Endothelial cell of umbilical vein (primary cell): ENCODE measurements at regions not wholly inside any gene's neighbourhood (a gene's known extent, or its start where the extent isn't known, plus 50 kb on each side); places are given as distances from the start of the nearest gene placed in this dataset.

ENCODE experiments used
- BruUV-seq: library from RNA; stranded (reverse); fragments of 400-500 nt; replicated peaks from 2 replicates; lab custom pipeline; 2021; lab: Mats Ljungman, UMichigan
- CTCF ChIA-PET: fragments of 300-600, 350-600 bp; sonication (Branson Sonifier 250); formaldehyde crosslinking; loops from one replicate; lab custom pipeline; 2021; ENCODE audit warnings: antibody characterized with exemption, inconsistent platforms; lab: Charles Lee
- POLR2A ChIA-PET: fragments of 300-600, 350-600 bp; sonication (Branson Sonifier 250); formaldehyde crosslinking; loops from one replicate; lab custom pipeline; 2021; ENCODE audit warnings: antibody characterized with exemption, inconsistent platforms; lab: Charles Lee
- DNase-seq: peaks from one replicate; pipeline ENCODE4 v3.0.0-alpha.2; 2011; ENCODE audit warnings: low read depth, low spot score
- FAIRE-seq: peaks from 2 replicates; lab custom pipeline; 2011; peaks lifted over from hg19 to GRCh38; lab: Jason Lieb, UNC
- H2AFZ ChIP-seq: 2 replicates; pipeline ENCODE4 v1.6.0; 2012; ENCODE audit warnings: low read depth, low read length, control low read depth, inconsistent platforms
- H3K27ac ChIP-seq: 2 replicates; pipeline ENCODE4 v1.5.1; 2011; ENCODE audit warnings: low read depth, mild to moderate bottlenecking, control low read depth, low read length, moderate library complexity; ENCODE audit not compliant: insufficient read depth
- H3K27me3 ChIP-seq, 2 experiments: 2 replicates each; pipeline versions ENCODE4 v1.6.0 to v1.6.1; 2011; ENCODE audit warnings: low read length in 2 of 2, mixed read lengths in 1 of 2; ENCODE audit not compliant: control insufficient read depth in 2 of 2, insufficient read depth in 2 of 2
- H3K36me3 ChIP-seq, 2 experiments: 2 replicates in 1 of 2; 3 replicates in 1 of 2; pipeline ENCODE4 v1.5.1; 2011; ENCODE audit warnings: low read length in 2 of 2, mild to moderate bottlenecking in 1 of 2, moderate library complexity in 1 of 2; ENCODE audit not compliant: control insufficient read depth in 2 of 2, insufficient read depth in 2 of 2; ENCODE audit errors: extremely low read depth in 1 of 2
- H3K4me1 ChIP-seq: 3 replicates; pipeline ENCODE4 v1.5.1; 2011; ENCODE audit warnings: mild to moderate bottlenecking, low read length; ENCODE audit not compliant: control insufficient read depth, insufficient read depth; ENCODE audit errors: extremely low read depth
- H3K4me2 ChIP-seq: 2 replicates; pipeline ENCODE4 v1.6.1; 2011; ENCODE audit warnings: low read length, control low read depth, mixed read lengths; ENCODE audit not compliant: insufficient read depth
- H3K4me3 ChIP-seq, 3 experiments: fragments of 200-600 bp in 1 of 3; sonication (generic), shearing (Covaris generic) in 1 of 3; replicated peaks in 1 of 3; 2 replicates each; pipeline ENCODE4 v1.5.1; 2011 to 2016; ENCODE audit warnings: control low read depth in 3 of 3, low read length in 3 of 3, mild to moderate bottlenecking in 2 of 3, inconsistent platforms in 1 of 3, low read depth in 1 of 3, moderate library complexity in 1 of 3; ENCODE audit not compliant: insufficient read depth in 1 of 3
- H3K79me2 ChIP-seq: 2 replicates; pipeline ENCODE4 v1.6.0; 2012; ENCODE audit warnings: low read length, inconsistent platforms; ENCODE audit not compliant: control insufficient read depth, insufficient read depth
- H3K9ac ChIP-seq: replicated peaks from 2 replicates; pipeline ENCODE3; 2011; ENCODE audit warnings: low read length, control low read depth; ENCODE audit not compliant: insufficient read depth; ENCODE audit errors: extremely low read depth
- H3K9me1 ChIP-seq: replicated peaks from 3 replicates; pipeline ENCODE4 v1.6.0; 2011; ENCODE audit warnings: mild to moderate bottlenecking, low read length; ENCODE audit not compliant: control insufficient read depth, insufficient read depth; ENCODE audit errors: extremely low read depth
- H3K9me3 ChIP-seq: replicated peaks from 2 replicates; pipeline ENCODE4 v1.5.1; 2012; ENCODE audit warnings: low read length, inconsistent platforms; ENCODE audit not compliant: control insufficient read depth, insufficient read depth
- H4K20me1 ChIP-seq: replicated peaks from 2 replicates; pipeline ENCODE3; 2011; ENCODE audit warnings: mild to moderate bottlenecking, low read length; ENCODE audit not compliant: control insufficient read depth, insufficient read depth; ENCODE audit errors: extremely low read depth
- EZH2 ChIP-seq: IDR thresholded peaks from 2 replicates; pipeline ENCODE4 v1.6.1; 2012; ENCODE audit warnings: borderline replicate concordance, low read depth, mild to moderate bottlenecking, moderate library complexity, low read length, inconsistent platforms; ENCODE audit not compliant: severe bottlenecking
- FOS ChIP-seq: IDR thresholded peaks from 2 replicates; pipeline ENCODE4 v1.6.1; 2011; ENCODE audit warnings: mild to moderate bottlenecking, low read length, moderate library complexity, borderline replicate concordance; ENCODE audit not compliant: insufficient read depth
- GATA2 ChIP-seq: IDR thresholded peaks from 2 replicates; pipeline ENCODE4 v1.7.0; 2011; ENCODE audit warnings: low read depth, mild to moderate bottlenecking, moderate library complexity, mixed read lengths, low read length; ENCODE audit not compliant: insufficient read length, insufficient read depth
- JUN ChIP-seq: IDR thresholded peaks from 2 replicates; pipeline ENCODE4 v1.6.1; 2011; ENCODE audit warnings: borderline replicate concordance, low read depth; ENCODE audit not compliant: insufficient read length, insufficient read depth
- MYC ChIP-seq: IDR thresholded peaks from one replicate; pipeline ENCODE4 v1.6.1; 2011; ENCODE audit warnings: mild to moderate bottlenecking, low read depth, low read length
- POLR2A ChIP-seq: IDR thresholded peaks from 2 replicates; pipeline ENCODE4 v1.6.1; 2012; ENCODE audit warnings: low read depth, mild to moderate bottlenecking, control low read depth, low read length
- POLR2AphosphoS5 ChIP-seq: IDR thresholded peaks from 2 replicates; pipeline ENCODE4 v1.6.1; 2012; ENCODE audit warnings: low read depth, mild to moderate bottlenecking, control low read depth, low read length, moderate library complexity; ENCODE audit not compliant: insufficient read depth
- dilution Hi-C: fragments of 300-500 bp; cut with MboI; formaldehyde crosslinking; loops from one replicate; pipeline ENCODE4 v1.15.0; 2019; ENCODE audit warnings: low sequenced_read_pairs; ENCODE audit not compliant: extremely low pct_ligation_motif_present
- intact Hi-C: fragments of 100-400 bp; cut with micrococcal nuclease; formaldehyde crosslinking; loops from one replicate; pipeline ENCODE4 v1.10.0; 2022
- TF ChIP-seq, protein P1 (sequence below): IDR thresholded peaks from 2 replicates; pipeline ENCODE4 v1.6.1; 2011; ENCODE audit not compliant: insufficient read depth, insufficient read length
- TF ChIP-seq, protein P2 (sequence below), 2 donors: IDR thresholded peaks; 1 replicate in 1 of 2; 2 replicates in 1 of 2; pipeline ENCODE4 v1.5.1; 2011; ENCODE audit warnings: low read length in 2 of 2, mild to moderate bottlenecking in 2 of 2, moderate library complexity in 2 of 2, control low read depth in 1 of 2, inconsistent platforms in 1 of 2, low read depth in 1 of 2; ENCODE audit not compliant: insufficient read depth in 1 of 2; ENCODE audit errors: extremely low read depth in 1 of 2

DNA sequence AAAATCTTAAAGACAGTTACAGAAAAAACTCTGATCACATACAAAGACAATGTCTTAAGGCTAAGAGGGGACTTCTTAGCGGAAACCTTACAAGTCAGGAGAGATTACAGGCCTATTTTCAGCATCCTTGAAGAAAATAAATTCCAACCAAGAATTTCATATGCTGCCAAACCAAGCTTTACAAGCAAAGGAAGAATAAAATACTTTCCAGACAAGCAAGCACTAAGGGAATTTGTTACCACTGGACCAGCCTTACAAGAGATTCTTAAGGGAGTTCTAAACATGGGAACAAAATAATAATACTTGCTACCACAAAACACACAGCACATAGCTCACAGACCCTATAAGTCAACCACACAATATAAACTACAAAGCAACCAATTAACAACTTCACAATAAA is 255.8 kb upstream of the ZFP42 start:
- intact Hi-C loops (no loop called here), dilution Hi-C loops (no loop called here)
- Histone ChIP-seq H3K27me3 (no peaks in the 10 kb centered on the region), H3K79me2 (no peaks in the 10 kb centered on the region), H4K20me1 (no peaks in the 10 kb centered on the region), H3K4me2 (no peak overlapping the region), H3K9me1 (no peaks in the 10 kb centered on the region), H3K36me3 (no peaks in the 10 kb centered on the region), H3K27ac (no peak overlapping the region), H3K9me3 (peaks cover 3% of the 10 kb centered on the region), H3K4me1 (no peaks in the 10 kb centered on the region), H3K4me3 (no peak overlapping the region), H3K9ac (no peak overlapping the region), H2AFZ (no peak overlapping the region)
- ChIA-PET CTCF (no interaction called here), POLR2A (no interaction called here)
- FAIRE-seq = no peak
- TF ChIP-seq GATA2 (no peak), FOS (no peak), POLR2A (no peak), EZH2 (no peak), POLR2AphosphoS5 (no peak), MYC (no peak), JUN (no peak)
- TF ChIP-seq, protein P1, sequence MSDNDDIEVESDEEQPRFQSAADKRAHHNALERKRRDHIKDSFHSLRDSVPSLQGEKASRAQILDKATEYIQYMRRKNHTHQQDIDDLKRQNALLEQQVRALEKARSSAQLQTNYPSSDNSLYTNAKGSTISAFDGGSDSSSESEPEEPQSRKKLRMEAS = no peak
- TF ChIP-seq, protein P2, sequence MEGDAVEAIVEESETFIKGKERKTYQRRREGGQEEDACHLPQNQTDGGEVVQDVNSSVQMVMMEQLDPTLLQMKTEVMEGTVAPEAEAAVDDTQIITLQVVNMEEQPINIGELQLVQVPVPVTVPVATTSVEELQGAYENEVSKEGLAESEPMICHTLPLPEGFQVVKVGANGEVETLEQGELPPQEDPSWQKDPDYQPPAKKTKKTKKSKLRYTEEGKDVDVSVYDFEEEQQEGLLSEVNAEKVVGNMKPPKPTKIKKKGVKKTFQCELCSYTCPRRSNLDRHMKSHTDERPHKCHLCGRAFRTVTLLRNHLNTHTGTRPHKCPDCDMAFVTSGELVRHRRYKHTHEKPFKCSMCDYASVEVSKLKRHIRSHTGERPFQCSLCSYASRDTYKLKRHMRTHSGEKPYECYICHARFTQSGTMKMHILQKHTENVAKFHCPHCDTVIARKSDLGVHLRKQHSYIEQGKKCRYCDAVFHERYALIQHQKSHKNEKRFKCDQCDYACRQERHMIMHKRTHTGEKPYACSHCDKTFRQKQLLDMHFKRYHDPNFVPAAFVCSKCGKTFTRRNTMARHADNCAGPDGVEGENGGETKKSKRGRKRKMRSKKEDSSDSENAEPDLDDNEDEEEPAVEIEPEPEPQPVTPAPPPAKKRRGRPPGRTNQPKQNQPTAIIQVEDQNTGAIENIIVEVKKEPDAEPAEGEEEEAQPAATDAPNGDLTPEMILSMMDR (IDR thresholded peaks at IDR 0.05; ENCODE audit: extremely low read depth in 1 of 2, insufficient read depth in 1 of 2, low read depth in 1 of 2, low read length in 2 of 2) = no peak
- no peak for DNase-seq
- BruUV-seq = no TSS peak
